Suprapubic skin (tissue), 4 donors: ENCODE measurements at regions not wholly inside any gene's neighbourhood (a gene's known extent, or its start where the extent isn't known, plus 50 kb on each side); places are given as distances from the start of the nearest gene placed in this dataset.

Experiments
- DNase-seq, 2 donors: peaks; one replicate each; pipeline ENCODE4 v3.0.0-alpha.2; 2019; ENCODE audit warnings: low spot score in 2 of 2
- H3K27ac ChIP-seq: fragments of 200-600 bp; sonication (generic); one replicate; pipeline ENCODE4 v1.5.1; 2019
- H3K27me3 ChIP-seq: fragments of 200-600 bp; sonication (generic); one replicate; pipeline ENCODE4 v1.5.1; 2019
- H3K36me3 ChIP-seq: fragments of 200-600 bp; sonication (generic); one replicate; pipeline ENCODE4 v1.5.1; 2019
- H3K4me1 ChIP-seq: fragments of 200-600 bp; sonication (generic); one replicate; pipeline ENCODE4 v1.5.1; 2019
- H3K4me3 ChIP-seq: fragments of 200-600 bp; sonication (generic); one replicate; pipeline ENCODE4 v1.5.1; 2019; ENCODE audit warnings: mild to moderate bottlenecking
- H3K9me3 ChIP-seq: fragments of 200-600 bp; sonication (generic); one replicate; pipeline ENCODE4 v1.5.1; 2019
- EP300 ChIP-seq: sonication (generic); formaldehyde crosslinking; IDR thresholded peaks from one replicate; pipeline ENCODE4 v1.6.1; 2017; ENCODE audit warnings: antibody characterized with exemption
- POLR2A ChIP-seq, 2 donors: fragments of 450-650 bp; IDR thresholded peaks; one replicate each; pipeline ENCODE4 v1.6.1; 2017; ENCODE audit warnings: antibody characterized with exemption in 2 of 2, mild to moderate bottlenecking in 2 of 2, moderate library complexity in 2 of 2
- POLR2AphosphoS5 ChIP-seq, 3 donors: sonication (generic); formaldehyde crosslinking; IDR thresholded peaks; one replicate each; pipeline ENCODE4 v1.6.1; 2017; ENCODE audit warnings: antibody characterized with exemption in 3 of 3
- WGBS: methylation state at CpG from one replicate; pipeline ENCODE4 v1.1.5; 2018; 5-methylcytosine and 5-hydroxymethylcytosine counted together
- TF ChIP-seq, protein P1 (sequence below), 2 donors: fragments of 200-600 bp in 1 of 2; fragments of 450-650 bp in 1 of 2; sonication (generic) in 1 of 2; IDR thresholded peaks; one replicate each; pipeline ENCODE4 v1.5.1; 2016 to 2019; ENCODE audit warnings: antibody characterized with exemption in 2 of 2, mild to moderate bottlenecking in 1 of 2, moderate library complexity in 1 of 2

DNA sequence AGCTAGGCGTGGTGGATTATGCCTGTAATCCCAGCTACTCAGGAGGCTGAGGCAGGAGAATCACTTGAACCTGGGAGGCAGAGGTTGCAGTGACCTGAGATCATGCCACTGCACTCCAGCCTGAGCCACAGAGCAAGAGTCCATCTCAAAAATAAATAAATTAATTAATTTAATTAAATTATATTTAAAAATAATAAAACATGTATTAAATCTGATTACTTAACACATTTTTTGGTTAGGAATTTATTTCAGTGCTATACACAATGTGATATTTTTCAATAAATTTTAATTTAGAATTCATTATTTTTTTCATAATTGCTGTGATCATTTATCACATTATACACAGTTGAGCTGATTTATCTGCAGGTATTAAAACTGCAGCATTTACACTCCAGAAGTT, 1101.5 kb upstream of the MIR17HG start:
- DNase-seq = no peak
- no peak for TF ChIP-seq POLR2AphosphoS5 (IDR thresholded peaks at IDR 0.05)
- no peak for TF ChIP-seq EP300
- TF ChIP-seq POLR2A (IDR thresholded peaks at IDR 0.05) = no peak
- TF ChIP-seq, protein P1, sequence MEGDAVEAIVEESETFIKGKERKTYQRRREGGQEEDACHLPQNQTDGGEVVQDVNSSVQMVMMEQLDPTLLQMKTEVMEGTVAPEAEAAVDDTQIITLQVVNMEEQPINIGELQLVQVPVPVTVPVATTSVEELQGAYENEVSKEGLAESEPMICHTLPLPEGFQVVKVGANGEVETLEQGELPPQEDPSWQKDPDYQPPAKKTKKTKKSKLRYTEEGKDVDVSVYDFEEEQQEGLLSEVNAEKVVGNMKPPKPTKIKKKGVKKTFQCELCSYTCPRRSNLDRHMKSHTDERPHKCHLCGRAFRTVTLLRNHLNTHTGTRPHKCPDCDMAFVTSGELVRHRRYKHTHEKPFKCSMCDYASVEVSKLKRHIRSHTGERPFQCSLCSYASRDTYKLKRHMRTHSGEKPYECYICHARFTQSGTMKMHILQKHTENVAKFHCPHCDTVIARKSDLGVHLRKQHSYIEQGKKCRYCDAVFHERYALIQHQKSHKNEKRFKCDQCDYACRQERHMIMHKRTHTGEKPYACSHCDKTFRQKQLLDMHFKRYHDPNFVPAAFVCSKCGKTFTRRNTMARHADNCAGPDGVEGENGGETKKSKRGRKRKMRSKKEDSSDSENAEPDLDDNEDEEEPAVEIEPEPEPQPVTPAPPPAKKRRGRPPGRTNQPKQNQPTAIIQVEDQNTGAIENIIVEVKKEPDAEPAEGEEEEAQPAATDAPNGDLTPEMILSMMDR (IDR thresholded peaks at IDR 0.05) = no peak
- H3K4me3 ChIP-seq = no peak overlapping the region
- no peaks in the 10 kb centered on the region for H3K4me1 ChIP-seq
- no peaks in the 10 kb centered on the region for H3K27me3 ChIP-seq
- H3K27ac ChIP-seq = no peak overlapping the region
- no peaks in the 10 kb centered on the region for H3K9me3 ChIP-seq
- WGBS = 81% methylated on average over 1 of the region's 1 CpG
- H3K36me3 ChIP-seq = no peaks in the 10 kb centered on the region

DNA sequence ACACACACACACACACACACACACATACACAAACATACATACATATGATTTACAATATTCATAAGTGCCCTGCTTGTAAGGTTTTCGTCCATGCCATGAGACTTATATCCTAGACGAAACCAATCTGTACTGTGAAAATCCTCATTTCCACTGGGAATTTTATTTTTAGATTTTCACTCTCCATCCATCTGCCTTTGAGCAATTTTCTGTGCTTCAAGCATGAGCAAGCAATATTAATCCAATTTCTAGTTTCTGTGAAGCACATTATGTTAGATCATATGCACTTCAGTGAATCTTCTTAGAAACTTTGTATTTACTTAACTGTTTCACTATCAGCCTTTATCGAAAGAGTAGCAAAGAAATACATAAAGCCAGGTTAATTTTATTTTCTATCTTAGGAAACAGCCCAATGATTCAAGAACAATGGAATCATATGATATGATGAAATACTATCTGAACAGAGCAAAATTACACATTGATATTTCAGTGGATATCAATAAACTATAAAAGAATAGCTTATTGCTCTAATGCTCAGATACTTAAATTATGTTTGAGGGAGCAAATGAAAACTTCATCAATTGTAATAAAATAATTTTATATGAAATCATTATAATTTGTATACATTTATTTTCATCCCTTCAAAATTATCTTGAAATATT, 1100.7 kb upstream of the MIR17HG start:
- WGBS = 75% methylated on average over 3 of the region's 3 CpGs

DNA sequence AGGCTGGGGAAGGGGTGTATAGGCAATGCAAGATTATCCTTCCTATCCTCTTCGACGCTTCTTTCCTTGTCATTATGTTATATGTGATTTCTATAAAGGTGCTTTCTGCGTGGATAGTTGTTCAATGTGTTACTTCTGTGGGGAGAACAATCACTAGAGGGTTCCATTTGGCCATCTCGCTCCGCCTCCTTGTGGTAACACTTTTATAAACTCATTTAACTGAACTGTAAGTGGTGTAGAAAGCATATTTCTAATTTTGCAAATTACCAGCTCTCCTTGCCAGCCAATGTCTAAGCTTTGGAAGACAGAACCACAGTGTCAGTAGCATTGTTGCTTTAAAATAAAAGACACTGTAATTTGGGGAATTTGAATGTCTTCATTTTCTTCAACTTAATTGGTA, 1093.7 kb upstream of the MIR17HG start:
- Histone ChIP-seq H3K27ac (no peak overlapping the region), H3K36me3 (no peaks in the 10 kb centered on the region), H3K27me3 (no peaks in the 10 kb centered on the region), H3K4me1 (no peaks in the 10 kb centered on the region), H3K4me3 (no peak overlapping the region), H3K9me3 (peaks cover 3% of the 10 kb centered on the region)
- TF ChIP-seq POLR2A (IDR thresholded peaks at IDR 0.05) (no peak), EP300 (no peak), POLR2AphosphoS5 (IDR thresholded peaks at IDR 0.05) (no peak)
- TF ChIP-seq, protein P1 (IDR thresholded peaks at IDR 0.05) = no peak
- 92% methylated on average over 5 of the region's 5 CpGs for WGBS
- no peak for DNase-seq

More for the DNA sequence above, 1100.7 kb upstream of the MIR17HG start:
- H3K9me3 ChIP-seq = peaks cover under 1% of the 10 kb centered on the region
- no peaks in the 10 kb centered on the region for H3K36me3 ChIP-seq
- no peaks in the 10 kb centered on the region for H3K27me3 ChIP-seq
- TF ChIP-seq POLR2A (IDR thresholded peaks at IDR 0.05) = no peak
- no peak for TF ChIP-seq POLR2AphosphoS5 (IDR thresholded peaks at IDR 0.05)
- TF ChIP-seq, protein P1 (IDR thresholded peaks at IDR 0.05) = no peak
- no peak for TF ChIP-seq EP300
- H3K4me1 ChIP-seq = no peaks in the 10 kb centered on the region
- H3K4me3 ChIP-seq = no peak overlapping the region
- H3K27ac ChIP-seq = no peak overlapping the region
- DNase-seq = no peak

DNA sequence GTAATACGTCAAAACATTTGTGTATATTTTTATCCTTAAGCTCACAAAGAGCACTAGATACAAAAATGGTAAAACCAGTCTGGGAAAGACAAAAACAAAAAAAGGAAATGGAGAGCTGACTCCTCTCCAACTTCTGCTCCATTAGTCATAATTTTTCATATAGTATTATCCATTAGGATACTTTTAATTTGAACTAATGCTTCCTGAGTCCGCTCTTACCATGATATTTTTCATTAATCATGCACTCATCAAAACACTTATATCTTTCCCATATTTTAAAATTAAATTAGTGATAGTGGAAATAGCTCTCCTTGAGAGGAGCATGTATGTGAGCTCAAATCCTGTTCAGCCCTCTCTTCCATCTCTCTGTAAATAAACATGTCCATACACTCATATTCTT, 1093.0 kb upstream of the MIR17HG start:
- no peaks in the 10 kb centered on the region for H3K27me3 ChIP-seq
- TF ChIP-seq POLR2AphosphoS5 (IDR thresholded peaks at IDR 0.05) = no peak
- no peak for TF ChIP-seq POLR2A (IDR thresholded peaks at IDR 0.05)
- no peak for TF ChIP-seq EP300
- TF ChIP-seq, protein P1 (IDR thresholded peaks at IDR 0.05) = no peak
- no peak overlapping the region for H3K27ac ChIP-seq
- no peaks in the 10 kb centered on the region for H3K4me1 ChIP-seq
- no peaks in the 10 kb centered on the region for H3K36me3 ChIP-seq
- H3K4me3 ChIP-seq = no peak overlapping the region
- DNase-seq = no peak
- WGBS = 76% methylated on average over 2 of the region's 2 CpGs
- H3K9me3 ChIP-seq = peaks cover 3% of the 10 kb centered on the region

DNA sequence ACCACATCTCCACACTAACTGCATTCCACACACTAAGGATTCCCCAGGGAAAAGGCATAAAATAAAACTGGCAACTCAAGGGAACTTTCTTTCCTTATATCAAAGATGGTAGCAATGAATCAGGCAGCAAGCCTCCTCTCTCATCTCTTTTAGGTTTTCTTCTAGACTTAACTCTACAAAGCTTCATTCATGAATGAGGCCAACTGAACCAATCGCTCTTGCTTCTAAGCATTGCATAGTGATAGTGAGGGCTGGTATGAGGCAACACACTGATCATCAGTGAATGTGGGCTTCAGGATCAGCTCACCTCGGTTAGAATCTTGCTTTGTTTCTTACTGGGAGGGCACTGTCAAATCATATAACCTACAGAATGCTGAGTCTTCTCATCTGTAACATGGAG, 1090.7 kb upstream of the MIR17HG start:
- Histone ChIP-seq H3K9me3 (peaks cover 3% of the 10 kb centered on the region), H3K4me3 (no peak overlapping the region), H3K36me3 (no peaks in the 10 kb centered on the region), H3K27ac (no peak overlapping the region), H3K27me3 (no peaks in the 10 kb centered on the region), H3K4me1 (no peaks in the 10 kb centered on the region)
- no peak for DNase-seq
- TF ChIP-seq EP300 = no peak
- 87% methylated on average over 2 of the region's 2 CpGs for WGBS

DNA sequence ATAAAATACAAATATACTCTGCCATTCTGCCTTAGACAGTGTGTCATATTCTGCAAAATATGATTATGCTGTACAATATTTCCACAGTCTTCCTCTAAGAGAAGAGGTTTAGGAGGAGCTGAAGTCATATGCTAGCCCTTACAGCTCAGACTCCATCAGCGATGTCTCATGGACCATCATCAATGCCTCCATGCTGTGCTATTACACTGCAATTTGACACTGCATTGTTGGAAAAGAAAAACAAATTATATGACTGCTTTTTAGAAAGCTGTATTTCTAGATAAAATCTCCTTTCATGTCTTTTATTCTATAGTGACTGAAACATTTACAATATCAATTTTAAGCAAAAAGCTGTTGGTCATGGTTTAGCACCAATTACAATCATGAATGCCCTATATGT, 1089.4 kb upstream of the MIR17HG start:
- WGBS = 92% methylated on average over 1 of the region's 1 CpG
- Histone ChIP-seq H3K27ac (no peak overlapping the region), H3K36me3 (no peaks in the 10 kb centered on the region), H3K27me3 (no peaks in the 10 kb centered on the region), H3K4me3 (no peak overlapping the region), H3K4me1 (no peaks in the 10 kb centered on the region), H3K9me3 (no peaks in the 10 kb centered on the region)
- TF ChIP-seq POLR2AphosphoS5 (IDR thresholded peaks at IDR 0.05) = no peak
- no peak for TF ChIP-seq EP300
- no peak for TF ChIP-seq POLR2A (IDR thresholded peaks at IDR 0.05)
- TF ChIP-seq, protein P1 (IDR thresholded peaks at IDR 0.05) = no peak
- DNase-seq = no peak
